ENCODE measurements at regions not wholly inside any gene's neighbourhood (a gene's known extent, or its start where the extent isn't known, plus 50 kb on each side); places are given as distances from the start of the nearest gene placed in this dataset.

GRCh38 chr3:163019260-163019659, 1522.7 kb downstream of the OTOL1 start:
- Mint-ChIP-seq H3K4me1 (ENCODE audit: low read depth) (no peaks in the 10 kb centered on the region), H3K27ac (no peak overlapping the region), H3K36me3 (ENCODE audit: insufficient read depth in 2 of 2) (no peaks in the 10 kb centered on the region), H3K4me3 (no peak overlapping the region), H3K27me3 (ENCODE audit: low read depth) (no peaks in the 10 kb centered on the region), H3K9me3 (peaks cover 0 to 2% of the 10 kb centered on the region in 2 donors)
- ATAC-seq (replicated peaks in 1 of 2) = no peak
- no peak for DNase-seq

DNA sequence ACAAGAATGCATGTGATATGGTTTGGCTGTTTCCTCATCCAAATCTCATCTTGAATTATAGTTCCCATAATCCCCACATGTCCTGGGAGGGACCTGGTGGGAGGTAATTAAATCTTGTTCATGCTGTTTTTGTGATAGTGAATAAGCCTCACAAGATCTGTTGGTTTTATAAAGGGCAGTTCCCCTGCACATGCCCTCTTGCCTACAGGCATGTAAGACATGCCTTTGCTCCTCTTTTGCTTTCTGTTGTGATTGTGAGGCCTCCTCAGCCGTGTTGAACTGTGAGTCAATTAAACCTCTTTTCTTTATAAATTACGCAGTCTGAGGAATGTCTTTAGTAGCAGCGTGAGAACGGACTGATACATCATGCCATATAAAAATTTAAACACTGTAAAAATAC, 1537.0 kb downstream of the OTOL1 start:
- no peaks in the 10 kb centered on the region for H3K4me1 Mint-ChIP-seq (ENCODE audit: low read depth)
- no peak for ATAC-seq (replicated peaks in 1 of 2)
- DNase-seq = no peak
- H3K27ac Mint-ChIP-seq = no peak overlapping the region
- H3K27me3 Mint-ChIP-seq (ENCODE audit: low read depth) = no peaks in the 10 kb centered on the region
- H3K36me3 Mint-ChIP-seq (ENCODE audit: insufficient read depth in 2 of 2) = peaks cover 0 to 2% of the 10 kb centered on the region in 2 donors
- H3K4me3 Mint-ChIP-seq = no peak overlapping the region
- peaks cover 4 to 6% of the 10 kb centered on the region in 2 donors for H3K9me3 Mint-ChIP-seq

DNA sequence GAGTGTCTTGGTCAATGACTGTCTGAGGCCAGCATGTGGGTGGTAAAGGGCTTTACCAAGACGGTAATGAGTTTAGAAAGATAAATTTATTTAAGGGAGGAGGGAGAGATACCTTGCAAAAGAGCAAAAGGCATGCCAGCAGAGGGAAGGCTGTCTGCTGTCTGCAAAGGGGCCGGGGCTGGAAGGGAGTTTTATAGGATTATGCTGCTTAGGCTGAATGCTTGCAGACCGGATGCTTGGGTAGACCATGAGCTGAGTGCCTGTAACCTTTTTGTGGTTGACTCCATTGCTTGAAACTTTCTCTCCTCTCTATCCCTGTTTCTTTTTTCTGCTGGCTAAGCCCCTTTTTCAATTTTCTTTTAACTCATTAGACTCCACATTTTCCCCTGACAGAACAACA, 1543.0 kb downstream of the OTOL1 start:
- peaks cover 9 to 14% of the 10 kb centered on the region in 2 donors for H3K9me3 Mint-ChIP-seq
- no peaks in the 10 kb centered on the region for H3K4me1 Mint-ChIP-seq (ENCODE audit: low read depth)
- ATAC-seq (replicated peaks in 1 of 2) (no peak), DNase-seq (no peak)
- H3K27me3 Mint-ChIP-seq (ENCODE audit: low read depth) = no peaks in the 10 kb centered on the region
- peaks cover 0 to 2% of the 10 kb centered on the region in 2 donors for H3K36me3 Mint-ChIP-seq (ENCODE audit: insufficient read depth in 2 of 2)
- no peak overlapping the region for H3K4me3 Mint-ChIP-seq
- no peak overlapping the region for H3K27ac Mint-ChIP-seq

DNA sequence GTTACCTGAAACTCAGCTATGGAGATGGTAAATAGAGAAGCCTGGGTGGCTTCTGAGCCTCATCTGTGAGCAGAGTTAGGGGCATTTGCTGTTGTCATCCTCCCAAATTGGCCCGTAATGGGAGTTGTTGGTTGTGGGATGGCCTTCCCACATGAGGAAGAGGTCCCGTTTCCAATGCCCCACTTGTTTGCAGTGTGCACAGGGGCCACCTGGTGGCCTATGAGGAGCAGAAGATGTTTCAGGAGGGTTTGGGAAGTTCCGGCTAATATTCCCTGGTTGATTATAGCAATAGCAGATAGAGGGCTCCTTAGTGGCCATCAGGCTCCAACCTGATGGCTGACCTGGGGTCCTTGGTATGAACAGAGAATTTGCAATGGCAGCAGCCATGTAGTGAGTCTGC, 1546.5 kb downstream of the OTOL1 start:
- no peak overlapping the region for H3K27ac Mint-ChIP-seq
- no peaks in the 10 kb centered on the region for H3K36me3 Mint-ChIP-seq (ENCODE audit: insufficient read depth in 2 of 2)
- no peak overlapping the region for H3K4me3 Mint-ChIP-seq
- no peaks in the 10 kb centered on the region for H3K4me1 Mint-ChIP-seq (ENCODE audit: low read depth)
- DNase-seq (no peak), ATAC-seq (replicated peaks in 1 of 2) (no peak)
- no peaks in the 10 kb centered on the region for H3K27me3 Mint-ChIP-seq (ENCODE audit: low read depth)
- peaks cover 7 to 9% of the 10 kb centered on the region in 2 donors for H3K9me3 Mint-ChIP-seq

GRCh38 chr3:163045945-163046344, 1549.3 kb downstream of the OTOL1 start:
- Mint-ChIP-seq H3K4me3 (no peak overlapping the region), H3K4me1 (ENCODE audit: low read depth) (no peaks in the 10 kb centered on the region), H3K27me3 (ENCODE audit: low read depth) (no peaks in the 10 kb centered on the region), H3K27ac (no peak overlapping the region), H3K9me3 (peaks cover 7 to 9% of the 10 kb centered on the region in 2 donors), H3K36me3 (ENCODE audit: insufficient read depth in 2 of 2) (no peaks in the 10 kb centered on the region)
- DNase-seq (no peak), ATAC-seq (replicated peaks in 1 of 2) (no peak)

DNA sequence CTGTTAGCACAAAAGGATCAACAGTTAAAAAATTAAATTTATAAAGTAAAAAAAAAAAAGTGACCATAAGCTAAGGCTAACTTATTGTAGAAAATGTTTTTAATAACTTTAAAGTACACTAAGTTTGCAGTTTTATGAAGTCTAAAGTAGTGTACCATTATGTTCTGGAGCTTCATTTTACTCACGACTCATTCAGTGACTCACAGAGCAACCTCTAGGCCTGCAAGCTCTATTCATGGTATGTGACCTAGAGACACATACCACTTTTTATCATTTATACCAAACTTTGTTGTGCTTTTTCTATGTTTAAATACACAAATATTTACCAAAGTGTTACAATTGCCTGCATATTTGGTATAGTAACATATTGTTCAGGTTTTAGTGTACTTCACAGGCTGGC, 1552.3 kb downstream of the OTOL1 start:
- Mint-ChIP-seq H3K27me3 (ENCODE audit: low read depth) (no peaks in the 10 kb centered on the region), H3K9me3 (peaks cover 3 to 4% of the 10 kb centered on the region in 2 donors)
- no peak for ATAC-seq (replicated peaks in 1 of 2)

GRCh38 chr3:163056874-163057497, 1560.4 kb downstream of the OTOL1 start:
- DNase-seq = peak; percentile 16 to 21
- ATAC-seq (replicated peaks in 1 of 2) = no peak
- no peak overlapping the region for H3K4me3 Mint-ChIP-seq
- H3K27ac Mint-ChIP-seq = no peak overlapping the region
- H3K36me3 Mint-ChIP-seq (ENCODE audit: insufficient read depth in 2 of 2) = no peaks in the 10 kb centered on the region
- H3K4me1 Mint-ChIP-seq (ENCODE audit: low read depth) = no peaks in the 10 kb centered on the region
- no peaks in the 10 kb centered on the region for H3K27me3 Mint-ChIP-seq (ENCODE audit: low read depth)
- H3K9me3 Mint-ChIP-seq = no peaks in the 10 kb centered on the region

More for the DNA sequence above, 1552.3 kb downstream of the OTOL1 start:
- DNase-seq = no peak
- Mint-ChIP-seq H3K4me1 (ENCODE audit: low read depth) (no peaks in the 10 kb centered on the region), H3K4me3 (no peak overlapping the region), H3K36me3 (ENCODE audit: insufficient read depth in 2 of 2) (no peaks in the 10 kb centered on the region), H3K27ac (no peak overlapping the region)

DNA sequence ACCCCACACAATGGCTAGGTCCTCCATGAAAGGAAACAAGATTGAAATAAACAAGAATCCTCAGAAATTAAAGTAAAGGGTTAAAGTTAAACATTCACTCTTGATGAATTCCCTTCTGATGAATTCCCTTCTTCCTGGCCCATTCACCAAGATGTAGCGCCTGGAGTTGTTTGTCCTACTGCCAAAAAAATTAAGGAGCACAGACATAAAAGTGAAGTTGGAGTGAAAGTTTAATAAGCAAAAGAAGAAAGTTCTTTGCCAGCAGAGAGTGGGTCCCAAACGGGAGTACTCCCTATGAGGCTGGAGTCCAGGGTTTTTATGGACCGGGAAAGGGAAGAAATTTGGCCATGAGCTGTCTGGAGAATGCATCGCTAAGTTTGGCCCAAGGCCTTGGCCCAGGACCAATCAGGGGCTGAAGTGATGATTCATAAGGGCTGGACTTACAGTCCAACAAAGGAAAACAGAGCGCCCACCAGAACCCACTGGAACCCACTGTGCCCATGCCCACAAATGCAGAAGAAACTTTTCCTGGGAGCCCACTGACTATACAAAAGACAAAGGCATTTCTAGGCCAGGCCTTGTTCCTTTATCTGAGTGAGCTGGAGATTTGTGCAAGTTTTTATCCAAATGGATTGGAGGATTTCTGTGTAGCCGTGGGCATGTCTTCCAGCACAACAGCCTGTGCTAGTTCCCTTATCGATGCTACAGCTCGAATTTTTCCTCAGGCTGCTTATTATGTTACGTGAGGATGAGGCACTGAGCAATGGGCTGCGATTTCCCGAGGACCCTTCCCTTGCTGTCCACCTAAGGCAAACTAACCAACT, 1561.6 kb downstream of the OTOL1 start:
- Mint-ChIP-seq H3K27ac (no peak overlapping the region), H3K4me1 (ENCODE audit: low read depth) (no peaks in the 10 kb centered on the region), H3K27me3 (ENCODE audit: low read depth) (no peaks in the 10 kb centered on the region), H3K9me3 (no peaks in the 10 kb centered on the region), H3K4me3 (no peak overlapping the region), H3K36me3 (ENCODE audit: insufficient read depth in 2 of 2) (no peaks in the 10 kb centered on the region)
- ATAC-seq (replicated peaks in 1 of 2) (no peak), DNase-seq (no peak)

DNA sequence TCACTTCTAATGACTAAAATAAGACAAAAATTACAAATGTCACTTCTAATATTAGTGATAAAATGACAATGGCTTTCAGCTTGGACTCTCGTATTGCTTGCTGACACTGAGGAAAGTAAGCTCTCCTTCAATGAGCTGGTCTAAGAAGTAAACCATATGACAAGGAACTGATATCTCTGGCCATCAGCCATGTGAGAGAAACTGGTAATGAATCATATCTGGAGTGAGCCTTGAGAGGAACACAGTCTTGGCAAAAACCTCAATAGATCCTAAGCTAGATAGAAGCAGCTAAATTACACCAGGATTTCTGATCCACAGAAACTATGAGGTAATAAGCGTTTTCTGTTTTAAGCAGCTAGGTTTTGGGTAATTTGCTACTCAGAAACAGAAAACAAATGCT, 1575.1 kb downstream of the OTOL1 start:
- H3K9me3 Mint-ChIP-seq = peaks cover 3 to 8% of the 10 kb centered on the region in 2 donors
- H3K27me3 Mint-ChIP-seq (ENCODE audit: low read depth) = no peaks in the 10 kb centered on the region
- no peak for DNase-seq
- no peak overlapping the region for H3K27ac Mint-ChIP-seq
- H3K36me3 Mint-ChIP-seq (ENCODE audit: insufficient read depth in 2 of 2) = peaks cover 0 to 1% of the 10 kb centered on the region in 2 donors
- no peak overlapping the region for H3K4me3 Mint-ChIP-seq
- no peak for ATAC-seq (replicated peaks in 1 of 2)
- no peaks in the 10 kb centered on the region for H3K4me1 Mint-ChIP-seq (ENCODE audit: low read depth)

All from activated T-cell treated with anti-CD3 and anti-CD28 coated beads, Interleukin-2, amount 50 U/mL, for 72 hours (primary cell).